Liver (tissue), 3 donors: ENCODE measurements at regions not wholly inside any gene's neighbourhood (a gene's known extent, or its start where the extent isn't known, plus 50 kb on each side); places are given as distances from the start of the nearest gene placed in this dataset.

ENCODE experiments used
- EGR1 ChIP-seq, 2 donors: IDR thresholded peaks; 2 replicates each; pipeline ENCODE4 v1.6.1; 2016 to 2018; ENCODE audit warnings: antibody characterized with exemption in 2 of 2, low read depth in 2 of 2
- GABPA ChIP-seq, 2 donors: IDR thresholded peaks in 1 of 2; conservative IDR thresholded peaks in 1 of 2; 2 replicates each; pipeline ENCODE4 v1.6.1; 2016; ENCODE audit warnings: antibody characterized with exemption in 2 of 2, mild to moderate bottlenecking in 1 of 2, moderate library complexity in 1 of 2
- JUND ChIP-seq, 2 donors: IDR thresholded peaks; 2 replicates each; pipeline ENCODE4 v1.6.1; 2016; ENCODE audit warnings: antibody characterized with exemption in 2 of 2
- MAX ChIP-seq: IDR thresholded peaks from 2 replicates; pipeline ENCODE4 v1.6.1; 2016; ENCODE audit warnings: antibody characterized with exemption
- SP1 ChIP-seq: IDR thresholded peaks from 2 replicates; pipeline ENCODE4 v1.6.1; 2018; ENCODE audit warnings: antibody characterized with exemption, mild to moderate bottlenecking
- YY1 ChIP-seq: IDR thresholded peaks from 2 replicates; pipeline ENCODE4 v1.6.1; 2016; ENCODE audit warnings: antibody characterized with exemption, mild to moderate bottlenecking
- ZBTB33 ChIP-seq: IDR thresholded peaks from 2 replicates; pipeline ENCODE4 v1.6.1; 2016; ENCODE audit warnings: antibody characterized with exemption
- TF ChIP-seq, protein P1 (sequence below): fragments of 150-350 bp; IDR thresholded peaks from 2 replicates; pipeline ENCODE4 v1.5.1; 2017; ENCODE audit warnings: improper control_type of control experiment, low read depth, low read length; ENCODE audit not compliant: missing input control
- TF ChIP-seq, protein P2 (sequence below): IDR thresholded peaks from 2 replicates; pipeline ENCODE4 v1.6.1; 2016; ENCODE audit warnings: antibody characterized with exemption, mild to moderate bottlenecking
- donor health status: healthy.
- donor health status: healthy.

DNA sequence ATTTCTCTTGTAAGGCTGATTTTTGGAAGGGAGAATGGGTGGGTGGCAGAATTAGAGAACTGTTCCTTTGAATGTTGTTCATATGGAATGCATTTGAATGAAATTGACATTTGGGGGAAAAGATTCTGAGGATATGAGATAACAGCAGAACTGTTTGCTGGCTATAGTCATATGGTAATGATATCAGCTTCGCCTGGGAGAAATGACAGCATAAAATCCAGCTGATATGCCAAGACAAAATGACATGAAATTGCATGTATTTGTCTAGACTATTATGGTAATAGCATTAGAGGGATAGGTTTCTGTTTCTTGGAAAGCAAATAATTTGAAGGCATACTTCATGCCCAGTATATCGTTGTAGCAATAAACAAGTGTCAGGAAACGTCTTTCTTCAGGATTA, 150.8 kb upstream of the SPATS2L start:
- TF ChIP-seq, protein P1, sequence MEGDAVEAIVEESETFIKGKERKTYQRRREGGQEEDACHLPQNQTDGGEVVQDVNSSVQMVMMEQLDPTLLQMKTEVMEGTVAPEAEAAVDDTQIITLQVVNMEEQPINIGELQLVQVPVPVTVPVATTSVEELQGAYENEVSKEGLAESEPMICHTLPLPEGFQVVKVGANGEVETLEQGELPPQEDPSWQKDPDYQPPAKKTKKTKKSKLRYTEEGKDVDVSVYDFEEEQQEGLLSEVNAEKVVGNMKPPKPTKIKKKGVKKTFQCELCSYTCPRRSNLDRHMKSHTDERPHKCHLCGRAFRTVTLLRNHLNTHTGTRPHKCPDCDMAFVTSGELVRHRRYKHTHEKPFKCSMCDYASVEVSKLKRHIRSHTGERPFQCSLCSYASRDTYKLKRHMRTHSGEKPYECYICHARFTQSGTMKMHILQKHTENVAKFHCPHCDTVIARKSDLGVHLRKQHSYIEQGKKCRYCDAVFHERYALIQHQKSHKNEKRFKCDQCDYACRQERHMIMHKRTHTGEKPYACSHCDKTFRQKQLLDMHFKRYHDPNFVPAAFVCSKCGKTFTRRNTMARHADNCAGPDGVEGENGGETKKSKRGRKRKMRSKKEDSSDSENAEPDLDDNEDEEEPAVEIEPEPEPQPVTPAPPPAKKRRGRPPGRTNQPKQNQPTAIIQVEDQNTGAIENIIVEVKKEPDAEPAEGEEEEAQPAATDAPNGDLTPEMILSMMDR: no peak
- TF ChIP-seq MAX (no peak), ZBTB33 (no peak), EGR1 (IDR thresholded peaks at IDR 0.05; ENCODE audit: low read depth in 2 of 2) (no peak), JUND (IDR thresholded peaks at IDR 0.05) (no peak), YY1 (no peak), SP1 (no peak), GABPA (IDR thresholded peaks at IDR 0.05 in 1 of 2, conservative IDR thresholded peaks at IDR 0.05 in 1 of 2) (no peak)
- TF ChIP-seq, protein P2, sequence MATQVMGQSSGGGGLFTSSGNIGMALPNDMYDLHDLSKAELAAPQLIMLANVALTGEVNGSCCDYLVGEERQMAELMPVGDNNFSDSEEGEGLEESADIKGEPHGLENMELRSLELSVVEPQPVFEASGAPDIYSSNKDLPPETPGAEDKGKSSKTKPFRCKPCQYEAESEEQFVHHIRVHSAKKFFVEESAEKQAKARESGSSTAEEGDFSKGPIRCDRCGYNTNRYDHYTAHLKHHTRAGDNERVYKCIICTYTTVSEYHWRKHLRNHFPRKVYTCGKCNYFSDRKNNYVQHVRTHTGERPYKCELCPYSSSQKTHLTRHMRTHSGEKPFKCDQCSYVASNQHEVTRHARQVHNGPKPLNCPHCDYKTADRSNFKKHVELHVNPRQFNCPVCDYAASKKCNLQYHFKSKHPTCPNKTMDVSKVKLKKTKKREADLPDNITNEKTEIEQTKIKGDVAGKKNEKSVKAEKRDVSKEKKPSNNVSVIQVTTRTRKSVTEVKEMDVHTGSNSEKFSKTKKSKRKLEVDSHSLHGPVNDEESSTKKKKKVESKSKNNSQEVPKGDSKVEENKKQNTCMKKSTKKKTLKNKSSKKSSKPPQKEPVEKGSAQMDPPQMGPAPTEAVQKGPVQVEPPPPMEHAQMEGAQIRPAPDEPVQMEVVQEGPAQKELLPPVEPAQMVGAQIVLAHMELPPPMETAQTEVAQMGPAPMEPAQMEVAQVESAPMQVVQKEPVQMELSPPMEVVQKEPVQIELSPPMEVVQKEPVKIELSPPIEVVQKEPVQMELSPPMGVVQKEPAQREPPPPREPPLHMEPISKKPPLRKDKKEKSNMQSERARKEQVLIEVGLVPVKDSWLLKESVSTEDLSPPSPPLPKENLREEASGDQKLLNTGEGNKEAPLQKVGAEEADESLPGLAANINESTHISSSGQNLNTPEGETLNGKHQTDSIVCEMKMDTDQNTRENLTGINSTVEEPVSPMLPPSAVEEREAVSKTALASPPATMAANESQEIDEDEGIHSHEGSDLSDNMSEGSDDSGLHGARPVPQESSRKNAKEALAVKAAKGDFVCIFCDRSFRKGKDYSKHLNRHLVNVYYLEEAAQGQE: no peak
